CD1c-positive myeloid dendritic cell (primary cell): ENCODE measurements at regions not wholly inside any gene's neighbourhood (a gene's known extent, or its start where the extent isn't known, plus 50 kb on each side); places are given as distances from the start of the nearest gene placed in this dataset.

Source experiments
- DNase-seq: peaks from one replicate; pipeline ENCODE4 v3.0.0-alpha.2; 2016; ENCODE audit errors: extremely low spot score

GRCh38 chr4:126775485-126776106 lies 857.2 kb upstream of the INTU start:
- no peak for DNase-seq

- DNase-seq: no peak
Observed at GRCh38 chr4:126776361-126776760, 856.4 kb upstream of the INTU start.

DNA sequence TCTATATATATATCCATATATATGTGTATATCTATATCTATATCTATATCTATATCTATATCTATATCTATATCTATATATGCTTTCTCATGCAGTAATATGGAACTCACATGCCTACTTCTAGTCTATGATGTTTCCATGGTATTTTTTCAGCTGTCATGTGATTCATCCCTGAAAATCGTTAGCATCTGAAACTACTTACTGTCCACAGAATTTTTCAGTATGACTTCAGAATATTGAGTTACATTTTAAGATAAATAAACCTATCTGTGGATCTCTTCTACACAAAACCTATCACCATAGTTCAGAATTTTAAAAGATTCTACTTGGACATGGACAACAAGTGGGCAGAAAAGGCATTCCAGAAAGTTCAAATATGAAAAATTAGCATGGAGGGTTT lies 855.1 kb upstream of the INTU start:
- DNase-seq: no peak

GRCh38 chr4:126778348-126778747 lies 854.4 kb upstream of the INTU start:
- no peak for DNase-seq

- no peak for DNase-seq
Observed at GRCh38 chr4:126779001-126779400, 853.8 kb upstream of the INTU start.

DNA sequence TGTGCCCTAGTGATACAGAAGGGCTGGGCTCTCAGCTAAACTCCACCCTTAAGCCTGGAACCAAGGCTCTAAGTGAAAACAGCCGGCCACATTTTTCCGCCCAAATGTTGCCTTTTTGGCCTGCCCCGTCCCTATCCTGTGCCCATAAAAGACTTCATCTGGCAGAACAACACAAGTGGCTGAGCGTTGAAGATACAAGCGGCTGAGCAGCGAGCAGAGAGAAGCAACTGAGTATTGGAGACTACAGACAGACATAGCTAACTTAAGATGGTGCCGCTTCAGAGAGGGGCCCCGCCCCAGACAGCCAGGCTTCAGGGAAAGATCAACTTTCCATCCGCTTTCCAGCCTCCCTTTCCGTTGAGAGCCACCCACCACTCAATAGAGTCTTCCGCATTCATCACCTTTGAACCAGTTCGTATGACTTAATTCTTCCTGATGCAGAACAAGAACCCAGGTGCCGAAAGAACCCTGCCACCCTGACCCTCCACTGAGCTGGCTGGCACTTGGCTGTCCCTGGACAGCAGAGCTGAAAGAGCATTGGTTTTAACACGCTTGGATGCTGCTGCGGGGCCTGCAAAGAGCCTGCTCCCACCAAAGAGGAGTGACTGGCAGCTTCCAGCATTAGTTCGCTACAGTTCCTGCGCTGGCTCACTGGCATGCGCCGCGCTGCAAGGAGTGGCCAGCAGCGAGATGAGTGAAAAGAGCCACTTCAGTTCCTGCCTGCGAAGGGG lies 853.2 kb upstream of the INTU start:
- DNase-seq: no peak

- DNase-seq: no peak
Observed at GRCh38 chr4:126783191-126783590, 849.6 kb upstream of the INTU start.

- DNase-seq: no peak
Observed at GRCh38 chr4:126784966-126785580, 847.7 kb upstream of the INTU start.

DNA sequence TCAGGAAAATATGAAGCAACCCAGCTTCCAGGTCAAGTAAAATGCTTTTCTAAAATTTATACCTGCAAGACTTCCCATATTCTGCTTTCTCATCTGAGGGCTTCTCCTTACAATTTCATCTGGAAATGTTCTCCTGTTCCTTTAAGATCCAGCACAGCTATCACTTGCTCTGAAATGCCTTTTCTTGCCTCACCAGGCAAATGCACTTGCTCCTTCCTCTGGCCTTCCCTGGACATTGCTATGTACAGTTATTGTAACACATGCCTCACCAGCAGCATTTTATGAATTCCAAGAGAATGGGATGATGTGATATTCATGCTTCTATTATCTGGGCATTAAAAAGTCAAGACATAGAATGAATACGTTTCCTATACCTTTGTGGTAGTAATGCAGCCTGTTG lies 842.1 kb upstream of the INTU start:
- no peak for DNase-seq

GRCh38 chr4:126794363-126794762 lies 838.4 kb upstream of the INTU start:
- no peak for DNase-seq

DNA sequence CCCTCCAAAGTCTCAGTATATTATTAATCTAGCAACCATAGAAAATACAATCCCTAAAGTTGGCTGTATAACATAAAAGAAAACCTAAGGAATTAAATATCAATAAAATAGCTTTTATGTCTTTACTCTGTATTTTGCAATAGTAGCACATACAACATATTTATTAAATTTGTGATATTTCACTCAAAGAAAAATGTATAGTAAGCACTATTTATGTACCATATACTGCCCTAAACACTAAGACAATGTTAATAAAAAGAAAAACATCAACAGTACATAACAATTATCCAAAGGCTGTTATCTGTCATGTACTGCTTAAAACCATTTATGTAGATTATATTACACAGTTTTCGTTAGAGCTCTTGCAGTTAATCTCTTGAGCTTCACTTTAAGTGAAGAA lies 834.5 kb upstream of the INTU start:
- DNase-seq: no peak

- DNase-seq: no peak
Observed at GRCh38 chr4:126799416-126799815, 833.3 kb upstream of the INTU start.

DNA sequence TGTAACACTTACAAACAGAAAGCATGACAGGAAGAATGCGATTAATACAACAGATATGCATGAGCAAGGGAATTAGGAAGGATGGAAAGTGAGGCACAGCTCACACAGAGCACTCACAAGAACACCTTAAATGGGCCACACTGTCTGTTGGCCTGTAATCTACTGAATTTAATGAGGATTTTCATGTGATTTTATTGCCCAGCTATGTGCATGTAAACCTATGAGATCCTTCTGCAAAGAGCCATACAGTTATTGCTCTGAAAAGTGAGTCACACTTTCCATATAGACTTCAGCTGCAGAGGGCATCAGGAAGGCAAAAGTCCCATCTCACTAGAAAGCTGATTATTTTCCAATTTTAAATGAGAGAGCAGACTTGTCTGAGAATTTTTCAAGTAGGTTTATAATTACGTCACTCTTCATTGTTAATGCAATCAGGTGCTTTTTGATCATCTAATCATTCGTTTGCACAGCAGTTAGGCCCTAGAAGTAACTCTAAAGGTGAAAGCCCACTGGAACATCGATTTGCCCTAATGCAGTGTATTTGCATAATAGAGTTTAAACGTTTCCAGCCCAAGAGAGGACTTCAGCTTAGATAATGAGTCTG lies 832.7 kb upstream of the INTU start:
- DNase-seq: no peak

DNA sequence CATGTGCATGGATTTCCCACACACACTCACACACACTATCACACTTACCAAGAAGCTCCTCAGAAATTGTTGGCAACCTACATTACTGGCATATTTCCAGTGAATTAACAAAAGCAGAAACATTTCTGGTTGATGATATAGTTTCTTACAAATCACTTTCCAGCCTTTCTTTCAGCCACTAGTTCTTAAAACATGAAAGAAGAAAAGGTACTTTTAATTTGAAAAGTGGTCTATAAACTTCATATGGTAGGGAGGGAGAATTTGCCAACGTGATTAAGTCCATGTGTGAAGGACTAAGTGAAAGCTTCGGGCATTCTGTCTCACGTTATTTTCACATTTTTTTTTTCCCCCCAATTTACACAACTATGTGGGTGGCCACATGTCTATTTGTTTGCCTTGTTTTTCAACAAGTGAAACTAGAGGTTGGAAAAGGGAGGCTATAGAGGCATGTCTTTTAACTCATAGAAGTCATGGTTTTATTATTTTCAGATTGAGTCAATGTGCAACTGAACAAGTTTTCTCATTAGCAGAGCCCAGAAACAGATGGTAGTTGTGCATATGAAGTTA lies 832.1 kb upstream of the INTU start:
- DNase-seq: no peak

- DNase-seq: no peak
Observed at GRCh38 chr4:126807132-126807531, 825.6 kb upstream of the INTU start.

GRCh38 chr4:126812076-126812475 lies 820.7 kb upstream of the INTU start:
- DNase-seq: no peak

DNA sequence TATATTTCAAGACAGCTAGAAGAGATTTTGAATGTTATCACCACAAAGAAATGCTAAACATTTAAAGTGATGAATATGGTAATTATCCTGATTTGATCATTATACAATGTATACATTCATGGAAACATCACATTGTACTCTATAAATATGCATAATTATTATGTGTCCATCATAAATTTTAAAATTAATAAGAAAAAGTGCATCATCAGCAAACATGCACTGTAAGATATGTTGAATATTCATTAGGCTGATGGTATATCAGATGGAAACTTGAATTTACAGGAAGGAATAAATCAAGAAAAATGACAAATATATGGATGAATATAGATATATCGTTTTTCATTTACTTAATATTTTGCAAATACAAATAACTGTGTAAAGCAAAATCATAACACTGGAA lies 812.1 kb upstream of the INTU start:
- no peak for DNase-seq

- no peak for DNase-seq
Observed at GRCh38 chr4:126821152-126821551, 811.6 kb upstream of the INTU start.

GRCh38 chr4:126825083-126825482 lies 807.7 kb upstream of the INTU start:
- DNase-seq: no peak

DNA sequence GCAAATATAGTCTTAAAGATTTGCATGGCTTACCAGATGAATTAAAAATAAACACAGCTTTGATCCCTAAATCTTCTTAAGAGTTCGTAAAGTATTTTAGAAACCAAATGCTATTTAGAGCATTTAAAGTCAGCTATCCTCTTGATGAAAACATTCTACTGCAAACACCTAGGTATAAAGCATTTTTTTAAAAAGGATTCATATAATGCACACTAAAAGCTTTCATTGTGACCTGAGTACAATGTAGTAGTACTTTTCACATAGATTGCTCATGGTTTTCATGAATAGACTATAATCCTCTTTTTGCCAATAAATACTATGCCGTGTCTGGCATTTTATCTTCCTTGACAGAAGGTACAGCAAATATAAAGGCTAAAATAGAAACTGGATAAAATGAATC lies 805.1 kb upstream of the INTU start:
- no peak for DNase-seq

GRCh38 chr4:126834854-126835253 lies 797.9 kb upstream of the INTU start:
- DNase-seq: no peak

GRCh38 chr4:126838941-126839679 lies 793.6 kb upstream of the INTU start:
- DNase-seq: no peak
